Pulmonary artery endothelial cell (primary cell): ENCODE measurements at regions not wholly inside any gene's neighbourhood (a gene's known extent, or its start where the extent isn't known, plus 50 kb on each side); places are given as distances from the start of the nearest gene placed in this dataset.
"Not testable (repeated sequence)": the region's sequence is repeated elsewhere in the genome, so short reads cannot be mapped to it uniquely, and the experiment has no call there.

Source experiments
- DNase-seq: peaks from one replicate; pipeline ENCODE4 v3.0.0-alpha.2; 2011; ENCODE audit warnings: low read depth, low spot score

DNA sequence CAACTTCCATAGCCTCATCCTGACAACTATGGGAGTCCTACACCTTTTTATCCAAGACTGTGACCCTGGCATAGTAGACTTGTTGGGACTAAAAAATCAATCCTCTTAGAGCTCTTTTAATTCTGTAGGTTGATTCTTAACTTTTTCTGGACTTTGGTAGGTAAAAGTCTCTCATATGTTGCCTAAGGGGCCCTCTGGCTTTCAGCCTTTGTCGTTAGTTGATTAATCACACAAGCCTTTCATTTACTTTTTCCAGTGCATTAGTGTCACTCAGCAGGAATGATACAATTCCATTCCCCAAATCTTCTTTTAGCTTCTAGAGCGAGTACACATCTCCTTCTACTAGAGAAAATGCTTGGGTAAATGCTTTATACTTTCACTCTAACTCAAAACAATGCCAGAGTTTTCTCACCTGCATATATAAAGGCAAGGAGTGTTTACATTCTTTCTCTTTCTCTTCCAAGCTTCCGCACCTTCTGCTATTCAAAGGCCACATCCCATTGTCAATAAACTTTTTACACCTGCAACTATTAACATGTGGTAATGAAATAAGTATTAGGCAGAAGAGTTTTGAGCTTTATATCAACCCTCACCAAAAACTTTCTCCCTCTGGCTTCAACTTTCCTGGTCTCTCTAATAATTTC is 516.6 kb downstream of the FAM181B start:
- no peak for DNase-seq

GRCh38 chr11:82210011-82210410 is 523.7 kb downstream of the FAM181B start:
- DNase-seq, result no peak

- no peak for DNase-seq
These were observed 538.4 kb downstream of the FAM181B start for GRCh38 chr11:82195283-82195682.

DNA sequence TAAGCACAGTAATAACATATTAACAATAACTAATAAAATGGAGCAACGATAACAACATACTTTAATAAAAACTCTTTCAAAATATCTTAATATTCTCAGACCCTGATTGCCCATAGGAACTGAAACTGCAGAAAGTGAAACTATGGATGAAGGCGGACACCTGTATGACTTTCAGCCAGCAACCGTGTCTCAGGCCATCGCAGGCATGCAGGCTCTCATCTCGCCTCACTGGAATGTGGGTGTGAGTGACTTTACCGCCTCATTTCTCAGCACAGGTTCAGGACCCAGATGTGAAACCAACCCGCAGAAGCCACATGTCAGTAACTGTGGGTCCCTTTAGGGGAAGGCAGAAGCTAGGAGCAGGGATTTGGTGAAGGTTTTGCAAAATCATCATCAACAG is 539.1 kb downstream of the FAM181B start:
- no peak for DNase-seq

DNA sequence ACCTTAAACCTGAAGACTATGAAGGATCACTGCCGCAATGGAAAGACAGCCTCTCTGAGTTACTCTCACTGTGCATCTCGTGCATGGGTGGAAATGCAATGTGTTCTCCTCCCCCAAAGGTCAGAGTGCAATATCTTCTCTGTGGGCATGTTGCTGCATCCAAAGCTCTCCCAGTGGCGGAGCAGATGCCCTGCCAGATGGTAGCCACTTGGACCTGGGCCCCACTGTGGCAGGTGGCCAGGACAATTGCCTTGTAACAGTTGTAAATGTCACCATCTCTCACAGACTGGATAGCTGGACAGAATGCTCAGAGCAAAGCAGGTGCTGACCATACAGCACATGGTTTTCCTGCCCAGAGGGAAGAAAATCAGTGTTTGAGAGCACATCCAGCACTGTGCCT is 542.0 kb downstream of the FAM181B start:
- DNase-seq, result no peak

- DNase-seq, result no peak
These were observed 547.7 kb downstream of the FAM181B start for GRCh38 chr11:82185925-82186324.

- no peak for DNase-seq
These were observed 548.7 kb downstream of the FAM181B start for GRCh38 chr11:82184966-82185365.

DNA sequence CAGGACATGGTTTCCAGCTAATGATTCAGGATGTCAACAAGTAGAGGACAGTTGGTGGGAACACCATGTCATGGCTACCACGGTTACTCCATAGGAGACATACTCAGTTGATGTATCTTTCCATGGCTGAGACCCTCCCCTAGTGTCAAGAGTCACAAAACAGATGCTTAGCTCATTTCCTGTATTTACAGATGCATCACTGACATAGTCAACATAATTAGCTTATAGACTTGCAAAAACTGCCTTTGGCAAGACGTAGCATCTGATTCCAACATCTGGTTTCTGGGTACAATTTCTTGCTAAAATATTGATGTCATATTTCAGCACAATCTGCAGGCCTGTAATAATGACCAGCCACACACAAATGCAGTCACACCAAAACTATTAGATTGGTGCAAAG is 550.3 kb downstream of the FAM181B start:
- DNase-seq, result no peak

- not testable (repeated sequence) for DNase-seq
These were observed 551.0 kb downstream of the FAM181B start for GRCh38 chr11:82182697-82183096.

DNA sequence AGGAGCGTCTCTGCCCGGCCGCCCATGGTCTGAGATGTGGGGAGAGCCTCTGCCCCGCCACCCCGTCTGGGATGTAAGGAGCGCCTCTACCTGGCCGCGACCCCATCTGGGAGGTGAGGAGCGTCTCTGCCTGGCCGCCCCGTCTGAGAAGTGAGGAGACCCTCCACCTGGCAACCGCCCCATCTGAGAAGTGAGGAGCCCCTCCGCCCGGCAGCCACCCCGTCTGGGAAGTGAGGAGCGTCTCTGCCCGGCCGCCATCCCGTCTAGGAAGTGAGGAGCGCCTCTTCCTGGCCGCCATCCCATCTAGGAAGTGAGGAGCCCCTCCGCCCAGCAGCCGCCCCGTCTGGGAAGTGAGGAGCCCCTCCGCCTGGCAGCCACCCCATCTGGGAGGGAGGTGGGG is 551.9 kb downstream of the FAM181B start:
- DNase-seq, result not testable (repeated sequence)

DNA sequence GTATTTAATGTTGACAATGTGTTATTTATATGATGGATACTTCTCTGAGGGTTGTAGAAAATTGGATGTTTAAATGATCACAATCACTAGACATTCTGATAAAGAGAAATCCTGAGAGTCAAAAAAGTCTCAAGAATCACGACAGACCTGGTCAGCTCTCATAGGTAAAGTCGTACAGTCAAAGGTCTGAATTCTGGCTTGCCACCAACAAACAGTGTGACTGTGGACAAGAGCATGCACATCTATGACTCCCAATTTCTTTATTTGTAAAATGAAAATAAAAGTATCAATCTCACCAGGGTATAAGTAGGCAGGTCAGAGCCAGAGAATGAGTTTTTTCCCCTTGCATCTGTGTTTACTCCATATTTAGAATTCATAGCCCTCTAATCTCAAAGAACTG is 556.7 kb downstream of the FAM181B start:
- no peak for DNase-seq

GRCh38 chr11:82176365-82176764 is 557.3 kb downstream of the FAM181B start:
- no peak for DNase-seq

DNA sequence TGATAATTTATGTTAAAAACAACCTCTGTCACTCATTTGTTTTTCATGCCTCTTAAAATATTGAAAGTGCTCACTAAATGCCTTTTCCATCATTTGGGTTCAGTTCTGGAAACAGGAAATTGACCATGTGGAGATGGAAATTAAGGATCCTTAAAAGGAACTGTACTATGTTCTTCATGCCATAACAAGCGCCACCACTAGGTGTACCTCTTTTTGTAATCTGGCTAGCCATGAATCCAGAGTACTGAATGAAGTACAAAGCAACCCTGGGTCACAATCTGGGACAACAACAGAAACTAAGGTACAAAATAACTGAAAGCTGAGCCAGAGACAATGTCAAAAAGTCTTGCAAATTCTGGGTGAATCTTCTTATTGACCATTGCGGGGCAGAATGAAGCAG is 559.1 kb downstream of the FAM181B start:
- DNase-seq, result no peak

DNA sequence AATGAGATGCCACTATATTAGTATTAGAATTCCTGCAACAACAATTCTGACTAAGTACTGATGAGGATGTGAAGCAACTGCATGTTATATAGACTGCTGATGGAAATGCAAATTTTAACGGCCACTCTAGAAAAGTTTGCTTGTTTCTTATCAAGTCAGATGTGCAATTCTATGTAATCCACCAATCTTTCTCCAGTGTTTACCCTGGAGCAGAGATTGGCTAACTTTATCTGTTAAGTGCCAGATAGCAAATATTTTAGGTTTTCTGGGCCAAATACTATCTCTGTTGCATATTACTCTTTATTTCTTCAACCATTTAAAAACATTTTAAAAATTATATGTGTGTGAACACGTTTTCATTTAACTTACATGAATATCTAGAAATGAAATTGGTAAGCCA is 586.9 kb downstream of the FAM181B start:
- no peak for DNase-seq

GRCh38 chr11:82118946-82119345 is 614.7 kb downstream of the FAM181B start:
- DNase-seq, result no peak

DNA sequence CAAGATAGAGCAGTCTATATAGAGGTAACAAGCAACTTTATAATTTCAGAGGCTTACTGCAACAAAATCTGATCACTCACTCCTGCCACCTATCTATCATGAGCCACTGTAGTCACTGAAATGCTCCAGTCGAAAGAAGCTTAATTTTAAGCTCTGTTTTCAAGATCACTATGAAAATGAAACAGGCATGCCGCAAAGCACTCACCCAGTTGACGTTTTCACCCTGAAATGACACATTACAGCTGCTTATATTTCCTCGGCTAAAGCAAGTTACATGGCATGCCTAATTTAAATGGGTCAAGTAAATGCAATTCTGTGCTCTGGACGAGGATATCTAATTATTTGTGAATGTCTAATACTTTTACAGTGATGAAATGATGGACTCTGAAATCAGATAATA is 616.3 kb downstream of the FAM181B start:
- DNase-seq, result no peak

- DNase-seq, result no peak
These were observed 628.2 kb downstream of the FAM181B start for GRCh38 chr11:82105331-82105998.

- DNase-seq, result no peak
These were observed 640.8 kb downstream of the FAM181B start for GRCh38 chr11:82092904-82093303.

DNA sequence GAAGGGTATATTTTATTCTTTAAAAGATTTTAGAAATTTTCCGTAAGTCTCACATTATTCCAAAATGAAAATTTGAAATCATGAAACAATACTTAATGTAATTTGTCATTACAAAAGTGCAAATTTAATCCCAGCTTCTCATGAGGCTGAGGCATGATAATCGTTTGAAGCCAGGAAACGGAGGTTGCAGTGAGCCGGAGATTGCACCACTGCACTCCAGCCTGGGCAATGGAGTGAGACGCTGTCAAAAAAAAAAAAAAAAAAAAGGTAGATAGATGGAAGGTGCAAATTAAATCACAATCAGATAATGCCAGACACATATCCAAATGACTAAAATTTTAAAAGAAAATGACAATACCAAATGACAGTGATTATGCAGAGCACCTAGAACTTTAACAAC is 644.2 kb downstream of the FAM181B start:
- DNase-seq, result no peak

DNA sequence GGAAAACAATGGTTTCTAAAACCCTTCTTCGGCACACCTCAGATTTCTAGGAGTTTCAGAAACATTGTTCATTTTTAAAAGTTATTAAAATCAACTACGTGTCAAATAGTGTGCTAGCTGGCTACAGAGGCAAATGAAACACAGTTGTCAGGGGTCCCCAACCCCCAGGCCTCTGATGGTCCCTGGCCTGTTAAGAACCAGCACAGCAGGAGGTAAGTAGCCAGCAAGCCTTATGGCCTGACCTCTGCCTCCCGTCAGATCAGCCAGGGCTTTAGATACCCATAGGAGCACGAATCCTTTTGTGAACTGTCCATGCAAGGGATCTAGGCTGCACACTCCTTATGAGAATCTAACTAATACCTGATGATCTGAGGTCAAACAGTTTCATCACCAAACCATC is 648.2 kb downstream of the FAM181B start:
- DNase-seq, result no peak

DNA sequence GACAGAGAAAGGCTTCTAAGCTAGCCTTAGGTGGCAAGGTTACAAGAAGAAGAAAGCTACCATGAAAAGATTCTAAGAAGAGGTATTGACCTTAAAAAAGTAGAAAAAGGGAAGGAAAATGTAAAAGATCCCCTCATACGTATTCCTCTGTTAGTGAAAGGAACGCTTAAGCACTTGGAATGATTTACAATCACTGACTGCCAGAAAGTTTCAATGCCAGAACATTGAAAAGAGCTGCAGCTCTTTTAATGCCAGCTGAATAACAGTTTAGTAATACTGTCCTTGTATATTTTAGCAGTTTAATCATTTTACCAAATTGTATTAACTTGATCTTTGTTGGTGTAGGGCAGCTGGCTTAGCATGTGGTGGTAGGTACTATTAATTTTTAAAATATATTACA is 650.7 kb downstream of the FAM181B start:
- no peak for DNase-seq

DNA sequence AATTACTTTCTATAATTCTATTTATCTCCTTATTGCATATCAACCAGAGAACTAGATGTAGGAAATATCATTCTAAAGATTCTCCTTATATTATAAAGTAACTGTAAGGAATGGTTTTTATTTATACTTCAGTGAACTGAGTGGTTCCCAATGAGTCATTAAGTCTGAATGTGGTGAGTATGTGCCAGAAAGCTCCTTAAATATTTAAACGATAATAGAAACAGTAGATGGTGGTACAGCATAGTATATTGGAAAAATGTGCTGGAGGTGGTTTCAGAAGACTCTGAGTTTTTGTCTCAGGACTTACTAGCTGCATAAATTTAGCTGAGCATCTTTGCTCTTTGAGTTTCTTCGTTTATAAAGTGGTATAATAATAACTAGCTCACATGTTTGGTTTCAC is 653.5 kb downstream of the FAM181B start:
- DNase-seq, result no peak

- no peak for DNase-seq
These were observed 657.5 kb downstream of the FAM181B start for GRCh38 chr11:82076126-82076525.

DNA sequence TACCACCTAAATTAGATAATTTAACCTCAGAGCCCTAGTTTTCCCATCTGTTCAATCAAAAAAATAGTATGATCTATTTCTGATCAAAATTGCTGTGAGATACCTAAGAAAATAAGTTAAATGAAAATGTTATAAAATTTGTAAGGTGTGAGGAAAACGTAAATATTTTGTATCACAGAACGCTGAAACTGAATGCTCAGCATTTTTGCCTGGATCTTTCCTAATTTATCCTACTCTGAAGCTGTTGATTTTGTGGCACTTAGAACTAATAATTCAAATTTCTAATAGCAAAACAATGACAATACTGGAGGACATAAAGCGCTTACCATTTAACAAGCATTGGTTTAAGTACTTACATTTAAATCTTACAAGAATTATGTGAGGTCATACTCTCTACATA is 674.2 kb downstream of the FAM181B start:
- DNase-seq, result no peak
